HT1080 (cell line): ENCODE measurements at regions not wholly inside any gene's neighbourhood (a gene's known extent, or its start where the extent isn't known, plus 50 kb on each side); places are given as distances from the start of the nearest gene placed in this dataset.

Experiments
- DNase-seq: peaks from one replicate; pipeline ENCODE4 v3.0.0-alpha.2; 2015; ENCODE audit warnings: low read depth

DNA sequence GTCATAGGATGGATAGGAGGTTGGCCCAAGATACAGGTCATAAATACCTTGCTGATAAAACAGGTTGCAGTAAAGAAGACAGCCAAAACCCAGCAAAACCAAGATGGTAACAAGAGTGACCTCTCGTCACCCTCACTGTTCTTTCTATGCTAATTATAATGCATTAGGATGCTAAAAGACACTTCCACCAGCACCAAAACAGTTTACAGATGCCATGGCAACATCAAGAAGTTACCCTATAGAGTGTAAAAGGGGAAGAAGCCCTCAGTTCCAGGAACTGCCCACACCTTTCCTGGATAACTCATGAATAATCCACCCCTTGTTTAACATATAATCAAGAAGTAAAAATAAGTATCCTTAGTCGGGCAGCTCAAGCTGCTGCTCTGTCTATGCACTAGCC lies 671.9 kb downstream of the PTPRC start:
- DNase-seq = no peak

DNA sequence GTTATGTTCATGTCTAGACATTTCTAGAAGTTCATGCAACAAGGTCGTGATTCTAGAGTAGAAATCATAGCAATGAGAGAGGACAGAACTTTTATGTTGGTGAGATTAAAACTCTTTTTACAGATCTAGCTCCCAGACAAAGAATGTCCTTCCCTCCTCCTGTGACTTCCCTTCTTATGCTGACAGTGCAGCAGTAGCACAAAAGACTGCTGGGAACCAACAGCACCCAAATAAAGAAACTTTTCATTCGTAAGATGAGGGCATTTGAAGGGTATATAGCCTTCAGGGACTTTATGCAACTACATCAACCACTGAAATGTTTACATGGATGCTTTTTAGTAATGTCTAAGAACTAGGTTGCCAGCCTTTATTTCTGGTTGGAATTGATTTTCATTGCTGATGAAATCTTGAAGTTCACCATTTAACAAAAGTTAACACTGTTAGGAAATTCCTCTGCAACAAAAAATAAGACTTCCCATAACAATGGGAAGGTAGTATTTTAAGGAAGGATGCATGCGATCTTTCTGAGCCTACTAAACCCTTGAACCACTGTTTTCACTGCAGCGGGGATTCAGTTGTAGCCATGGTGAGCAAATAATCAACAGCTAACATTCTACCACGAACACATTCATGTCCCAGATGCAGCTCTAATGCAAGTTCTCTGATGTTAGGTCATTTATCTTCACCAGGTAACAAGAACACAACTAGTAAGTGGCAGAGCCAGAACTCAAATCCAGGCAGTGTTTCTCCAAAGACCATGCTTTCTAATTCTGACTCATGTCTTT lies 672.8 kb downstream of the PTPRC start:
- DNase-seq = no peak

DNA sequence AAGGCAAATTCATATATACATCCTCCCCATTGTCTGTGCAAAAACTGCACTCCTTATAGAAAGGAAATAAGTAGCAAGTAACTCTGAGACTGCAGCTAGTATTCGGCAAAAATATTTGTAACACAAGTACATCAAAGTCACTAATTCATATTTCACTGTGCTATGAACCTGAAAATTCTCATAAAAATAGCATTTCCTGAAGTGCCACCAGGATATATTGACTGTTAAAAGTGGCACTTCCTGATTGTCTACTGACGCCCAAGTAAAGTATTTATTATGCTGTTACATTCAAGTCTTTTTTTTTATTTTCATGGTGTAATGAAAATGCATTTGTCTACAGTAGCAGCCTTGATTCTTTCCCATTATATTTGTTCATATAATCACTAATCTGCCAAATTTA lies 673.8 kb downstream of the PTPRC start:
- DNase-seq = no peak

DNA sequence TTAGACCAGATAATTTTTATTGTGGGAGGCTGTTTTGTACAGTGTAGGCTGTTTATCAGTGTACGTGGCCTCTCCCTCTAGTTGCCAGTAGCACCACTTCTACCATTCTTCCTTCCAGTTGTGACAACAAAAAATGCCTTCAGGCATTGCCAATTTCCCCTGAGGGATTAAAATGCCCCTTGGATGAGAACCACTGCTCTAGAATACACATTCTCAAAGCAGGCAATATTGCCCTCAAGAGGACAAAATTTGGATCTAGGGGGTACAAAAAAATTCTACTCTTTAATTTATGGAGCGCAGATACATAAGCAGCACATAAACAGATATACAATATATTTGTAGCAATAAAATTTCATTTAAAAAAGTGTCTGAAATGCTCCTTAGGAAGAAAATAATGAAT lies 674.6 kb downstream of the PTPRC start:
- no peak for DNase-seq

DNA sequence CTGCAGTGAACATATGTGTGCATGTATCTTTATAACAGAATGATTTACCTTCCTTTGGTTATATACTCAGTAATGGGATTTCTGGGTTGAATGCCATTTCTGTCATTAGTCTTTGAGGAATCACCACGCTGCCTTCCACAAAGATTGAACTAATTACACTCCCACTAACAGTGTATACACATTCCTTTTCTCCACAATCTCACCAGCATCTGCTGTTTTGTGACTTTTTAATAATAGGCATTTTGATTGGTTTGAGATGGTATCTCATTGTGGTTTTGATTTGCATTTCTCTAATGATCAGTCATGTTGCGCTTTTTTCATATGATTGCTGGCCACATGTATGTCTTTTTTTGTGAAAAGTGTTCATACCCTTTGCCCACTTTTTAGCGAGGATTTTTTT lies 680.5 kb downstream of the PTPRC start:
- no peak for DNase-seq

DNA sequence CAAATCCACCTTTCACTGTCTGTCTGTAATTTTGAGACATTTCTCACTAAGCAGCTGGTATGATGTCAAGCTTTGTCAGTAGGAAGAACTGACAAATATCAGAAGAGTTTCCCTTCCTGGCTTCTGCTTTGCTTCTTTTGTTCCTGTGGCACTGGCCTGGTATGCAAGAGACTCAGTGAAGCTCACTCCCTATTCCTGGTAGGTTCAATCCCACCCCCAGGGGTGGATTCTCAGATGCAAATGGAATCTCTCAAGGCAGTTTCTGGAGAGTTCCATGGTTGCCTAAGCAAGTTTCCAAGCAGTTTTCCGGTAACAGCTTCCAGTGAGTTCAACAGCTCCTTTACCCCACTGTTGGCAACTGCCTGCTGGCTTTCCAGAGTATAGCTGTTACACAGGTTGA lies 683.4 kb downstream of the PTPRC start:
- DNase-seq = no peak

DNA sequence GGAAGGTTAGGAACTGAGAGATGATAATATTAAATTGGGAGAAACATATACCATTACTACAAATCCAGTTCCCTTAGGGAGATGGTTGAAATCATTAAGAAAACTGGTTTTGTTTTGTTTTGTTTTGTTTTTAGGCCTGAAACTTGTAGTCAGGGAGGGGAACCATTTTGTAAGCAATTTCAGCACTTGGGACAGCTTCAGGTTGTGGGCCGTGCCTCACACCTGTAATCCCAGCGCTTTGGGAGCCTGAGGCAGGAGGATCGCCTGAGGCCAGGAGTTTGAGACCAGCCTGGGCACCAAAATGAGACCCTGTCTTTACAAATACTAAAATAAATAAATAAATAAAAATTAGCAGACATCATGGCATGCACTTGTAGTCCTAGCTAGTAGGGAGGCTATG lies 694.3 kb upstream of the NR5A2 start:
- no peak for DNase-seq

DNA sequence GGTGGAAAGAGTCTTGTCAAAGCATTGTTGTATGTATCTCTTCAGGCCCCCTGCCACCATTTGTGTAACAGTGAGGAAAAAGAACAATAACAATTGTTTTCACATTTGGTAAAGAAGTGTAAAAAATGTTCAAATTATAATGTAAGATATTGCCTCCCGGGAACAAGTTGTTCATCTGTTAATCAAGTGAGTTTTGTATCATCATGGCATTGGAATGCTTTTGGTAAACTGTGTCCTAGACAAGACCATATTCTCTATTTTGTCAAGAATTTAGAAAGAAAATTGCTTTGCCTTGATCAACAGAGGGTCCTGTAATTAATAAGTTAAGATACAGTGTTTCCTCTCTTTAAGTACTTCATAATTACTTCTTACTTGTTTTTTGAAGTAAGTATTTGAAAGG lies 692.0 kb upstream of the NR5A2 start:
- DNase-seq = no peak

DNA sequence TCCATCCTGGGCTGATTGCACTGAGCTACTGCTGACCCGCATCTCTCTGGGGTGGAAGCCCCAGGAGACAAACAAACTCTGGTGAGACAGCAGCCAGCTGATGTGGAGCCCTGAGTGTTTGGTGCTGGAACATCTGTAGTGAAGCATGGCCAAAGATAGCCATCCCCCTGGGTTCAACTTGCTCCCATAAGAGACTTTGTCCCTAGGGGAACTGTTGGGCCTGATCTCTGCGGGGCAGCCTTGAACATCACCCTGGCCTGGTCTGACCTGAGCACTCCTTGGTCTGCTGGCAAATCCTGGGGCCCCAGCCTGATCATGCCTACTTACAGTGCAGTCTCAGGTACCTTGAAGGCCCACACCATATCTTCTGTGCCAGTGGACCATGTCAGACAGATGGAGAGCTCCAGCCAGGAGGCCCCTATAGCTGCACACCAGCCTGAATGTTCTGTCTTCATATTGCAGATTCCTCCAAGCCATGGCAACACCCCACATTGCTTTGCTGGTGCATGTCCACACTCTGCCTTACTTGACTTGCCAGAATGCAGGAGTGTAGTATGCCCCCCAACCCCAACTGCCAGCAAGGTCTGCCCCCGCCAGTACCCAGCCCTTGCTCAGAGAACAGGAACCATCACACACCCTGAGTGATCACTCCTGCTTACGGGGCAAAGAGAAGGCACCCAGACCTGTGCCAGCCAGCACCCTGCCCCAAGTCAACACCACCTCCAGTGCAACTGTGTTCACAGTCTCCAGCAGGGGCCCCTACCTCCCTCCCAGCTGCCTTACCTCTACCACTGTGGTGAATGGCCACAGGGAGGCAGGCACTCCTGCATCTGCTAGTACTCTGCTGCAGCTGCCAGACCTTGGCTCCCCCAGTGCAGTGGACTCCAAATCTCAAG lies 690.5 kb upstream of the NR5A2 start:
- DNase-seq = no peak

DNA sequence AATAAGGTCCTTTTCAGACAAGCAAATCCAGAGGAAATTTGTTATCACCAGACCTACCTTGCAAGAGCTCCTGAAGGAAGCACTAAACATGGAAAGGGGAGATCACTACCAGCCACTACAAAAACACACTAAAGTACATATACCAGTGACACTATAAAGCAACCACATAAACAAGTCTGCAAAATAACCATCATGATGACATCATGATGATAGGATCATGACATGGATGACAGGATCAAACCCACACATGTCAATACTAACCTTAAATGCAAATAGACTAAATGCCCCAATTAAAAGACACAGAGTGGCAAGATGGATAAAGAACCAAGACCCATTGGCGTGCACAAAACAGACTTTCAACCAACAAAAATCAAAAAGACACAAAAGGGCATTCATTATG lies 688.8 kb upstream of the NR5A2 start:
- no peak for DNase-seq

DNA sequence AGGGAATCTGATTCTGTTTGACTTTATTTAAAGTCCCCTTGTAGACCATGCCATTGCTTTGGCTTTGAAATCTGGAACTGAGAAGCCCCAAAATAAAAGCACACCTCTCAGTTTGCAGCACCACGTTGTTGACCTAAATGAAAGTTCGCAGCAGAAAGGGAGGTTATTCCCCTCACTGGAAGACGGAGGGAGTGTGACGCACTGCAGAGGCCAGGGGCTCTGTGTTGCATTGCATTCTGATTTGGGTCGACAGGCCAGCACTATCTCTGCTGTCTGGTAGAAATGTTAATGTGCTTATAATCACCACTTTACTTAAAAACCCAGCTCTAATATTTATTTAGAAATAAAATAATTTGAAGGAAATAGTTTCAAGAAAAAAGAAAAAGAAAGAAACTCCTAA lies 675.2 kb upstream of the NR5A2 start:
- DNase-seq = no peak

DNA sequence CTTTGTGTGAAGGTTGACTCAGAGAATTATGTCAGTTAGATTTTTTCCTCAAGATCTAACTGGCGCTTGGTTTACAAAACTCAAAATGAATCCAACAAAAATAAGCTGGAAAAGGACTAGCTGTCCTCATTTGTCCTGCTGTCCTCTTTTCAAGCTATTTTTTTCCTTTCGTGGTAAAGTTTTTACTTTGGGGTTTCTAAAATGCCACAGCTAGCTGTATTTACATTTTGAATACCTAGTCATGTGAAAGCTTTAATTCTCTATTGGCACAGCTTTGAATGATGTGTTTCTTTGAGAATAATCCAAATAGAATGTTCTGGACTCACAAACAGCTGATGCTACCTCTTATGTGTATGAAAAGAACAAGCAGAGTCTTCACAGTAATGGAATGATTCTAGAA lies 673.6 kb upstream of the NR5A2 start:
- DNase-seq = no peak

DNA sequence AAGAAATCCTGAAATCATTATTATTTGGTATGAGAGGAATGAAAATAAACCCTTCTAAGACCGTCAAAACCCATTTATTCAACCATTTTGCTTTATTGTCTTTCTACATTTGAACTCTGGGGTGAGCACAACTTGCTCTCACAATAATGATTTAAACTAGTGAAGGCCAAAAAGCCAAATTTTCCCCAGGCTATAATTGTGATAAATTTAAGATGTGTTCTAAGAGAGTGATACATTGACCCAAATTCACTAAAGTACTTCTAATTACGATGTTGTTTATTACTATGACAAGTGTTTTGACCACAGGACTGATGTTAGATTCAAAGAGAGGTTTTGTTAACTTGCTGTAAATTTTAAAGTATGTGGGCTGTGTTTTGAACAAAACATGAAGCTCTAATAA lies 670.9 kb upstream of the NR5A2 start:
- DNase-seq = no peak

DNA sequence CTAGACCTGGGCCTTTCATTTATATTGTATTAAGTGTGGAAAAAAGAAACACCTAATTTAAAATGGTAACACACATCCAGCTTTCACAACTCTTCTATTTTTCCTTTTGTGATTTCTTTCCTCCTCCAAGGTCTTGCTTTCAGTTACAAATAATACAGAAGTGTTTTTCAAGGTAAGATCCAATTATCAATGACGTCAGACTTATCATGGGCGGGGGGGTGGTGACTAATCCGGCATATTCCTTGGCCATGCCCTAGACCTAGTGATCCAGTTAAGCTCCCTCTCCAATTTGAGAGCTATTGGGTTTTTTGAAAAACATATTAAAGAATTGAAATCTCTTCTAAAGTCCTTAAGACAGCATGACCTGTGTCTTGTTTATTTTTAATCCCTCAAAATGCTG lies 669.9 kb upstream of the NR5A2 start:
- DNase-seq = no peak

DNA sequence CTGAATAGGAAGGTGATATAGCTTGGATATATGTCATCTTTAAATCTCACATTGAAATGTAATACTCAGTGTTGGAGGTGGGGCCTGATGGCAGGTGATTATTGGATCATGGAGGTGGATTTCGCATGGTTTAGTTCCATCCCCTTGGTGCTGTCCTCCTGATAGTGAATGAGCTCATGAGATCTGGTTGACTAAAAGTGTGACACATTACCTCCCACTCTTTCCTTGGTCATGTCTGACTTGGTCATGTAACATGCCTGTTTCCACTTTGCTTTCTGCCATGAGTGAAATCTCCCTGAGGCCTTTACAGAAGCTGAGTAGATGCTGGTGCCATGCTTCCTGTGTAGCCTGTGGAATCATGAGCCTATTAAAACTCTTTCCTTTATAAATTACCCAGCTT lies 664.5 kb upstream of the NR5A2 start:
- DNase-seq = no peak

DNA sequence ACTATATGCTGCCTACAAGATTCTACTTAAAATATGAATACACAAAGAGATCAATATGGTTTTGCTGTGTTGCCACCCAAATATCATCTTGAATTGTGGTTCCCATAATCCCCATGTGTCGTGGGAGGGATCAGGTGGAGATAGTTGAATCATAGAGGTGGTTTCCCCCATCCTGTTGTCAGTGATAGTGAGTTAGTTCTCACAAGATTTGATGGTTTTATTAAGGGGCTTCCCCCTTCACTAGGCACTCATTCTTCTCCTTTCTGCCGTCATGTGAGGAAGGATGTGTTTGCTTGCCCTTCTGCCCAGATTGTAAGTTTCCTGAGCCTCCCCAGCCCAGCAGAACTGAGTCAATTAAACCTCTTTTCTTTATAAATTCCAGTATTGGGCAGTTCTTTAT lies 654.4 kb upstream of the NR5A2 start:
- no peak for DNase-seq

DNA sequence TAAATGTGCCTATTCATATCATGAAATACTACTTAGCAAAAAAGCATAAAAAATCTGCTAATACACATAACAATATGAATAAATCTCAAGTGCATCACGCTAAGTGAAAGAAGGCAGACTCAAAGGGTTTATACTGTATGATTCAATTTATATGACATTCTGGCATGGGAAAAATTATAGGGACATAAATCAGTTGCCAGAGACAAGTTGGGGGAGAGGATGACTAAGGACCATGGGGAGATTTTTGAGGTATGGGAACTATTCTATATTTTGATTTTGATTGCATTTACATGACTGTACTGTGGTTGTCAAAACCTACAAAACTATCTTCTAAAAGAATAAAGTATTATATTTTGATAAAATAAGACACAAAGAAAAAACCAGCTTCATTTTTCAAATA lies 650.3 kb upstream of the NR5A2 start:
- DNase-seq = no peak

DNA sequence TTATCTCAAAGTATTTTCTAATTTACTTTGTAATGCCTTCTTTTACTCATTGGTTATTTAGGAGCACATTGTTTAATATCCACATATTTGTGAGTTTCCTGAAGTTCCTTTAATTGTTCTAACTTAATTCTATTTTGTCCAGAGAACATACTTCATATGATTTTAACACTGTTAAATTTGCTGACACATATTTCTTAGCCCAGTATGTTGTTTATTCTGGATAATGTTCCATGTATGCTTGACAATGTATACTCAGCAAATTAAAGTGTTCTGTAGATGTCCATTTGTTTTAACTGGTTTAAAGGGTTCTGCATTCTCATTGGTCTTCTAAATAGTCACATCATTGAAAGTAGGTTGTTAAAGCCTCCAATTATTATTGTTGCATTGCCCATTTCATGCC lies 643.7 kb upstream of the NR5A2 start:
- DNase-seq = no peak

DNA sequence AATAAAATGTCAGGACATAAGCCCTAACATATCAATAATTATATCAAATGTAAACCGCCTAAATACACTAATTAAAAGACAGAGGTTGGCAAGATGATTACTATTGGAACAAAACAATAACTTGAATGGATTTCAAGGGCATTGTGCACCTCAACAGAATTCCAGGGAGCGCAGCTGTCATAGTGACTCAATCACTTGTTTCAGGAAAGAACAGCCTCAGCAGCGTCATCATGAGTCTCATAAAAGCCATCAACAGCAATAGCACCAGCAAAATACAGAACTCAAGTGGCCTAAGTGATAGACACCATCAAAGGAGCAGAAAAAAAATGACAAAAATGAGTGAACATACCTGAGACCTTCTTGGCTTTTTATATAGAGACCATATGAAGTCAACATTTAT lies 632.7 kb upstream of the NR5A2 start:
- peak; percentile 20 for DNase-seq

DNA sequence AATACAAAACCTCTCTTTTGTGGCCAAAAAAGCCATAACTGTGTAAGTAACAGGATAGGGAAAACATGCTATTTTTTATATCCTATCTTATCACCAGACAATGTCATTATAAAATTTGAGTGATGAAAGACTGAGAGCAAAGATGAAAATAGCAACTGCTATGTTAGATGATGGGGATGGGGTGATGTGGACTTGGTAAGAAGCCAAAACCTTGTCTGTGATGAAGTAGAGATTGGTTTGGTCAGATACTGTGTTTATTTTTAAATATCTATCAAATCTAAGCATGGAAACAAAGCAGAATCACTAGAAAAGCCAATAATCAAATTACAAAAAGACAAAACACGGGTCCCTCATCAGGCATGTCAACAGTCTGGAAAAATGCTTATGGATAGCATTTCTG lies 631.1 kb upstream of the NR5A2 start:
- DNase-seq = no peak

DNA sequence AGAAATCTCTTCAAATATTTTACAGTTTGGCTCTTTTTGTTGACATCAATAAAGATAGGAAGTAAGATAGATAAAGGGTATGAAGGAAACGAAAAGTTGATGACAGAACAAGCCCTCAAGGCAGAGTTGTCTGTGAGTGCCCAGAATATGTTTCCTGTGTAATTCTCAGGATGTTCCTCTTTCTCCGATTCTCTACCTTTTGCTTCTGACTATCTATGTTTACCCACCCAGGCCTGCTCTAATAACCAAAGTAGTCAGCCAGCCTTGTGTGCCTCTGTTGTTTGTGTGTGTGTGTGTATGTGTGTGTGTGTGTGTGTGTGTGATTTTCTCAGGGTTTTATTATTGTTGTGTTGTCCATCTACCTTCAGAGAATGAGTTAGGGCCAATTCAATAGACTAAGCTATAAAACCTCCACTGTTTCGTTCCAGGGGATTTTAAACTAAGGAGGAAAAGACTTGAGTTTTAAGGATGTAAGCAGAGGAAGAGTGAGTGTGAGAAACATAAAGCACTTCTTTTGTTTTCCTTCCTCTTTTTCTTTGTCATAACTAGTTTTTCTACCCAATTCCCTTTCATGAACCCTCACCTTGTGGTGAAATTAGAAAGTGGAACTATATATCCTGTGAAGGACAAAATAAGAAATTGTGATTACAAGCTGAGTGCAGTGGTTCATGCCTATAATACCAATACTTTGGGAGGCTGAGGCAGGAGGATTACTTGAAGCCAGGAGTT lies 627.4 kb upstream of the NR5A2 start:
- no peak for DNase-seq

DNA sequence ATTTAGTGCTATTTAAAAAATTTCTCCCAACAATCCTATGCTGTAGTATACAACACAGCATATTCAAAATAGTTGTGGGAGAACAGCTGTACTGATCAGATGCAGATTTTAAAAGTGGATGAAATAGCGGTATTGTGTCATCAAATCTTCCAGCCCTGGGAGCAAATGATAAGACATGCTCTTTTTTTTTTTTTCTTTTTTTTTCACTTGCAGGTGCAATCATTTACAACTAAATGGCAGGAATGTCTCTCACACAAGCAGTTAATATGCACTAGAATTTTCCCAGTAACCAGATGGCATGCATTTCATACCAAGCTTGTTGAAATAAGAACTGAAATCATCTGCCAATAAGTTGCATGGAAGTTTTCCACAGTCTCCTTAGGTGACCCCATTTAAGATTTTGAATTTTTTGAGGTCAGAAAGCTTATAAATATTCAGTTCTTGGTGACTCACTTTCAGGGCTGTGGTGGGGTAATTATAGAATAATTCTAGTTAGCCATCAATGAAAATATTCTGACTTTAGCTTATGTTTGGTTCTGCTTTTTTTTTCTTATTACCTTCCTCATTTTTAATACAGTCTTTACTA lies 623.9 kb upstream of the NR5A2 start:
- no peak for DNase-seq
